Liver (tissue), 8 donors: ENCODE measurements at regions not wholly inside any gene's neighbourhood (a gene's known extent, or its start where the extent isn't known, plus 50 kb on each side); places are given as distances from the start of the nearest gene placed in this dataset.
"Not testable (repeated sequence)": the region's sequence is repeated elsewhere in the genome, so short reads cannot be mapped to it uniquely, and the experiment has no call there.

Experiments used
- DNase-seq: peaks from one replicate; pipeline ENCODE4 v3.0.0-alpha.2; 2017; ENCODE audit warnings: low spot score
- H3K27ac ChIP-seq, 2 donors: one replicate each; pipeline ENCODE4 v1.7.0; 2013; ENCODE audit warnings: inconsistent platforms in 2 of 2, low read length in 2 of 2, control low read depth in 1 of 2, low read depth in 1 of 2, mild to moderate bottlenecking in 1 of 2
- H3K27me3 ChIP-seq, 4 donors: one replicate each; pipeline versions ENCODE4 v1.6.1 to v1.7.0; 2013; ENCODE audit warnings: low read length in 3 of 4, inconsistent platforms in 1 of 4, mild to moderate bottlenecking in 1 of 4, moderate library complexity in 1 of 4; ENCODE audit not compliant: control insufficient read depth in 4 of 4, insufficient read depth in 4 of 4
- H3K36me3 ChIP-seq, 4 donors: one replicate each; pipeline versions ENCODE4 v1.6.1 to v1.7.0; 2013; ENCODE audit warnings: low read length in 3 of 4, mild to moderate bottlenecking in 3 of 4, low read depth in 1 of 4, moderate library complexity in 1 of 4; ENCODE audit not compliant: control insufficient read depth in 4 of 4, insufficient read depth in 3 of 4
- H3K4me1 ChIP-seq, 4 donors: one replicate each; pipeline versions ENCODE4 v1.6.1 to v1.7.0; 2013; ENCODE audit warnings: low read length in 3 of 4, mild to moderate bottlenecking in 3 of 4, moderate library complexity in 1 of 4; ENCODE audit not compliant: control insufficient read depth in 4 of 4, insufficient read depth in 4 of 4
- H3K4me3 ChIP-seq, 3 donors: one replicate each; pipeline versions ENCODE4 v1.6.1 to v1.7.0; 2013; ENCODE audit warnings: low read length in 3 of 3, control low read depth in 1 of 3, low read depth in 1 of 3, mild to moderate bottlenecking in 1 of 3
- H3K9ac ChIP-seq, 2 donors: one replicate each; pipeline ENCODE4 v1.7.0; 2013; ENCODE audit warnings: low read length in 2 of 2, mild to moderate bottlenecking in 2 of 2, moderate library complexity in 2 of 2, control low read depth in 1 of 2, low read depth in 1 of 2
- H3K9me3 ChIP-seq, 4 donors: one replicate each; pipeline versions ENCODE4 v1.6.1 to v1.7.0; 2013; ENCODE audit warnings: low read length in 3 of 4; ENCODE audit not compliant: control insufficient read depth in 4 of 4
- ATF3 ChIP-seq: IDR thresholded peaks from 2 replicates; pipeline ENCODE4 v1.6.1; 2016; ENCODE audit warnings: antibody characterized with exemption
- CTCF ChIP-seq: fragments of 150-350 bp; IDR thresholded peaks from 2 replicates; pipeline ENCODE4 v1.5.1; 2017; ENCODE audit warnings: improper control_type of control experiment, low read depth, low read length; ENCODE audit not compliant: missing input control
- EGR1 ChIP-seq, 2 donors: IDR thresholded peaks; 2 replicates each; pipeline ENCODE4 v1.6.1; 2016 to 2018; ENCODE audit warnings: antibody characterized with exemption in 2 of 2, low read depth in 2 of 2
- FOXA1 ChIP-seq: IDR thresholded peaks from 2 replicates; pipeline ENCODE4 v1.6.1; 2016; ENCODE audit warnings: antibody characterized with exemption
- FOXA2 ChIP-seq: IDR thresholded peaks from 2 replicates; pipeline ENCODE4 v1.6.1; 2016; ENCODE audit warnings: antibody characterized with exemption
- GABPA ChIP-seq, 2 donors: IDR thresholded peaks in 1 of 2; conservative IDR thresholded peaks in 1 of 2; 2 replicates each; pipeline ENCODE4 v1.6.1; 2016; ENCODE audit warnings: antibody characterized with exemption in 2 of 2, mild to moderate bottlenecking in 1 of 2, moderate library complexity in 1 of 2
- HNF4A ChIP-seq, 2 donors: conservative IDR thresholded peaks; 2 replicates each; pipeline ENCODE4 v1.6.1; 2016; ENCODE audit warnings: antibody characterized with exemption in 2 of 2, mild to moderate bottlenecking in 2 of 2
- HNF4G ChIP-seq: IDR thresholded peaks from 2 replicates; pipeline ENCODE4 v1.6.1; 2016; ENCODE audit warnings: antibody characterized with exemption
- RAD21 ChIP-seq, 2 donors: IDR thresholded peaks; 2 replicates each; pipeline ENCODE4 v1.6.1; 2016; ENCODE audit warnings: antibody characterized with exemption in 2 of 2, mild to moderate bottlenecking in 2 of 2
- REST ChIP-seq: IDR thresholded peaks from 2 replicates; pipeline ENCODE4 v1.6.1; 2016; ENCODE audit warnings: antibody characterized with exemption, mild to moderate bottlenecking
- RXRA ChIP-seq, 2 donors: IDR thresholded peaks; 2 replicates each; pipeline ENCODE4 v1.6.1; 2017 to 2018; ENCODE audit warnings: antibody characterized with exemption in 2 of 2, mild to moderate bottlenecking in 1 of 2
- SP1 ChIP-seq: IDR thresholded peaks from 2 replicates; pipeline ENCODE4 v1.6.1; 2018; ENCODE audit warnings: antibody characterized with exemption, mild to moderate bottlenecking
- TAF1 ChIP-seq: conservative IDR thresholded peaks from 2 replicates; pipeline ENCODE4 v1.6.1; 2016; ENCODE audit warnings: antibody characterized with exemption, mild to moderate bottlenecking
- YY1 ChIP-seq: IDR thresholded peaks from 2 replicates; pipeline ENCODE4 v1.6.1; 2016; ENCODE audit warnings: antibody characterized with exemption, mild to moderate bottlenecking
- ZBTB33 ChIP-seq: IDR thresholded peaks from 2 replicates; pipeline ENCODE4 v1.6.1; 2016; ENCODE audit warnings: antibody characterized with exemption
- WGBS: extraction: QIAGEN DNeasy Blood & Tissue Kit; methylation state at CpG from one replicate; pipeline ENCODE4 v1.1.7; 2013; 5-methylcytosine and 5-hydroxymethylcytosine counted together
- TF ChIP-seq, protein P1 (sequence below): IDR thresholded peaks from 2 replicates; pipeline ENCODE4 v1.6.1; 2016; ENCODE audit warnings: antibody characterized with exemption
- donor health status: healthy.
- donor health status: healthy.
- donor health status: healthy.
- donor health status: healthy.
- donor health status: healthy.

DNA sequence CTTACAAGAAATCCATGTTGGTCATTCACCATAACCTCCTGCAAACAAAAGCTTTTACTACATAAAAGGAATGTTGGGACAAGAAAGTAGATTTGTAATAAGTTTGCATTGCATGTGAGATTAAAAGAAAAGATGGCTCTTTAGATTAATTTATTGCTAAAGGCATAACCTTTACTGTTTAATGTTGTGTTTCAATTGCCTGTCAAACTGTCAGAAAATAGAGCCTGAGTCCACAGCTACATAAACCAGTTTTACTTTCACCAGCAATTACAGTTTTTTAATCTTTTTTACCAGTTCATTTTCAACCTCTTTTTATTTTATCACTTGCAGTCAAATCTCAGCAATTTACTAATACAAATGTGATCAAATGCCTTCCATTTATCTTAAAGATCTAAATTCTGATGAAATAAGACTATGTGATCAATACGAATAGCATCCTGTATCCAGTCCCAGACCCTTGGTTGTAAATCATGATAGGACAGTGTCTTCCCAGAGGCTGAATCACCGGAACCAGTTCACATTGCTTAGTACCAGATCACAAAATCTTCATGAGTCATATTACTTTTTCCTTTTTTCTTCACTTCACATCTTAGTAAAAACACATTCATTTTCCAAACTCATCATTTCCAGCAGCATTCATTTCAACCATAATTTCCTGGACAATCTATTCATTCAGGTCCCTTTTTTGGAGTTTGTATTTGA, 95.4 kb upstream of the FRG1 start:
- Histone ChIP-seq H3K27ac (no peak overlapping the region), H3K9me3 (no peaks in the 10 kb centered on the region), H3K27me3 (no peaks in the 10 kb centered on the region), H3K36me3 (no peaks in the 10 kb centered on the region), H3K9ac (no peak overlapping the region), H3K4me1 (no peaks in the 10 kb centered on the region), H3K4me3 (no peak overlapping the region)
- 85% methylated on average over 2 of the region's 2 CpGs for WGBS
- DNase-seq = no peak
- TF ChIP-seq ZBTB33 = no peak
- no peak for TF ChIP-seq RXRA (IDR thresholded peaks at IDR 0.05)
- TF ChIP-seq CTCF = no peak
- TF ChIP-seq GABPA (IDR thresholded peaks at IDR 0.05 in 1 of 2, conservative IDR thresholded peaks at IDR 0.05 in 1 of 2) = no peak
- no peak for TF ChIP-seq TAF1
- TF ChIP-seq FOXA1 = no peak
- no peak for TF ChIP-seq EGR1 (IDR thresholded peaks at IDR 0.05; ENCODE audit: low read depth in 2 of 2)
- no peak for TF ChIP-seq ATF3
- no peak for TF ChIP-seq REST
- no peak for TF ChIP-seq SP1
- no peak for TF ChIP-seq FOXA2
- no peak for TF ChIP-seq RAD21 (IDR thresholded peaks at IDR 0.05)
- TF ChIP-seq YY1 = no peak
- no peak for TF ChIP-seq HNF4G
- TF ChIP-seq, protein P1, sequence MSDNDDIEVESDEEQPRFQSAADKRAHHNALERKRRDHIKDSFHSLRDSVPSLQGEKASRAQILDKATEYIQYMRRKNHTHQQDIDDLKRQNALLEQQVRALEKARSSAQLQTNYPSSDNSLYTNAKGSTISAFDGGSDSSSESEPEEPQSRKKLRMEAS = no peak
- TF ChIP-seq HNF4A (conservative IDR thresholded peaks at IDR 0.05) = no peak

DNA sequence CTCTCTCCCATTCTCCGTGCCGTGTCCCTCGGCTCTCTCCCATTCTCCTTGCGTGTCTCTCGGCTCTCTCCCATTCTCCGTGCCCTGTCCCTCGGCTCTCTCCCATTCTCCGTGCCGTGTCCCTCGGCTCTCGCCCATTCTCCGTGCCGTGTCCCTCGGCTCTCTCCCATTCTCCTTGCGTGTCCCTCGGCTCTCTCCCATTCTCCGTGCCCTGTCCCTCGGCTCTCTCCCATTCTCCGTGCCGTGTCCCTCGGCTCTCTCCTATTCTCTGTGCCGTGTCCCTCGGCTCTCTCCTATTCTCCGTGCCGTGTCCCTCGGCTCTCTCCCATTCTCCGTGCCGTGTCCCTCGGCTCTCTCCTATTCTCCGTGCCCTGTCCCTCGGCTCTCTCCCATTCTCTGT, 94.6 kb upstream of the FRG1 start:
- H3K9ac ChIP-seq, H3K36me3 ChIP-seq, DNase-seq, H3K4me3 ChIP-seq, H3K9me3 ChIP-seq, H3K4me1 ChIP-seq, H3K27ac ChIP-seq, H3K27me3 ChIP-seq: not testable (repeated sequence)
- WGBS = 90% methylated on average over 29 of the region's 31 CpGs

- H3K36me3 ChIP-seq, H3K4me3 ChIP-seq, H3K9ac ChIP-seq, H3K27ac ChIP-seq, DNase-seq, H3K27me3 ChIP-seq, H3K4me1 ChIP-seq, H3K9me3 ChIP-seq: not testable (repeated sequence)
- WGBS = 92% methylated on average over 27 of the region's 27 CpGs
Observed at GRCh38 chr4:189846608-189847007, 94.1 kb upstream of the FRG1 start.

DNA sequence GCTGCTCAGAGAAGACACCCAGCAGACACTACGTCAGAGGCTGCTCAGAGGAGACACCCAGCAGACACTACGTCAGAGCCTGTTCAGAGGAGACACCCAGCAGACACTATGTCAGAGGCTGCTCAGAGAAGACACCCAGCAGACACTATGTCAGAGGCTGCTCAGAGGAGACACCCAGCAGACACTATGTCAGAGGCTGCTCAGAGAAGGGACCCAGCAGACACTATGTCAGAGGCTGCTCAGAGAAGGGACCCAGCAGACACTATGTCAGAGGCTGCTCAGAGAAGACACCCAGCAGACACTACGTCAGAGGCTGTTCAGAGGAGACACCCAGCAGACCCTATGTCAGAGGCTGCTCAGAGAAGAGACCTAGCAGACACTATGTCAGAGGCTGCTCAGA, 92.0 kb upstream of the FRG1 start:
- WGBS = 54% methylated on average over 3 of the region's 3 CpGs
- not testable (repeated sequence) for H3K36me3 ChIP-seq, H3K9ac ChIP-seq, H3K4me3 ChIP-seq, H3K4me1 ChIP-seq, H3K27me3 ChIP-seq, DNase-seq, H3K9me3 ChIP-seq, H3K27ac ChIP-seq
